ENCODE measurements at regions not wholly inside any gene's neighbourhood (a gene's known extent, or its start where the extent isn't known, plus 50 kb on each side); places are given as distances from the start of the nearest gene placed in this dataset.

- no peak for TF ChIP-seq CTCF (IDR thresholded peaks at IDR 0.05; ENCODE audit: extremely low read depth, missing control alignments)
These were observed 1136.6 kb upstream of the PABPC4L start for GRCh38 chr4:135338181-135338580.

GRCh38 chr4:135325264-135325663 is 1123.7 kb upstream of the PABPC4L start:
- no peak for TF ChIP-seq CTCF (IDR thresholded peaks at IDR 0.05; ENCODE audit: extremely low read depth, missing control alignments)
- DNase-seq (ENCODE audit: low spot score), result no peak

More at GRCh38 chr4:135338181-135338580, 1136.6 kb upstream of the PABPC4L start:
- DNase-seq (ENCODE audit: low spot score), result no peak

- no peak for TF ChIP-seq CTCF (IDR thresholded peaks at IDR 0.05; ENCODE audit: extremely low read depth, missing control alignments)
- no peak for DNase-seq (ENCODE audit: low spot score)
These were observed 1118.1 kb upstream of the PABPC4L start for GRCh38 chr4:135319685-135320084.

GRCh38 chr4:135316266-135316779 is 1114.7 kb upstream of the PABPC4L start:
- no peak for TF ChIP-seq CTCF (IDR thresholded peaks at IDR 0.05; ENCODE audit: extremely low read depth, missing control alignments)
- DNase-seq (ENCODE audit: low spot score), result no peak

GRCh38 chr4:135290136-135290535 is 1088.5 kb upstream of the PABPC4L start:
- no peak for TF ChIP-seq CTCF (IDR thresholded peaks at IDR 0.05; ENCODE audit: extremely low read depth, missing control alignments)
- DNase-seq (ENCODE audit: low spot score), result no peak

GRCh38 chr4:135283934-135284333 is 1082.3 kb upstream of the PABPC4L start:
- no peak for DNase-seq (ENCODE audit: low spot score)
- no peak for TF ChIP-seq CTCF (IDR thresholded peaks at IDR 0.05; ENCODE audit: extremely low read depth, missing control alignments)

GRCh38 chr4:135282676-135283075 is 1081.1 kb upstream of the PABPC4L start:
- no peak for TF ChIP-seq CTCF (IDR thresholded peaks at IDR 0.05; ENCODE audit: extremely low read depth, missing control alignments)
- no peak for DNase-seq (ENCODE audit: low spot score)
